ENCODE measurements at regions not wholly inside any gene's neighbourhood (a gene's known extent, or its start where the extent isn't known, plus 50 kb on each side); places are given as distances from the start of the nearest gene placed in this dataset.

DNA sequence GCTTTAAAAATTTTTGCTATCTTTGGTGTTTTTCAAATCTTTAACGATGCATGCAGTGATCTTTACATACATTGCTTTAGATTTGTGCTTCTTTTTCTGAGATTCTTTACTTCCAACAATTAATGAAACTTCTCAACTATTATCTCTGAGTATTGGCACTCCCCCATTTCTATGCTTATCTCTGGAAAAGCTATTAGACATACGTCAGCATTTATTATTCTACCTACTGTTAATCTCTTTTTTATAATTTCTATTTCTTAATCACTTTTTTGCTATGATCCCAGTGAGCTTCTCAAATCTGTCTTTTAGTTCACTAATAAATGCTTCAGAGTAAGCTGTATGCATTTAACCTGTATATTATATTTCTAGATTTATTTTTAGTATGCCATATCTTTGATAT, 264.2 kb upstream of the TFAP2D start:
- H3K9me3 Mint-ChIP-seq: peaks cover 0 to 2% (median 0%) of the 10 kb centered on the region in 7 donors
- Histone ChIP-seq H4K20me1 (ENCODE audit: insufficient read depth, low read length) (no peaks in the 10 kb centered on the region), H3K9me3 (replicated peaks in 1 of 2; ENCODE audit: control insufficient read depth in 1 of 2, insufficient read depth in 1 of 2, low read length in 2 of 2) (peaks cover 0 to 4% of the 10 kb centered on the region in 2 donors), H2AFZ (ENCODE audit: insufficient read depth, low read depth, low read length, poor library complexity, severe bottlenecking) (no peak overlapping the region), H3K9ac (ENCODE audit: insufficient read depth, low read length, poor library complexity, severe bottlenecking) (no peak overlapping the region), H3K79me2 (ENCODE audit: insufficient read depth, low read length) (no peaks in the 10 kb centered on the region), H3K27ac (ENCODE audit: low read depth in 1 of 2, low read length in 2 of 2) (no peak overlapping the region), H3K27me3 (ENCODE audit: control insufficient read depth in 2 of 2, insufficient read depth in 2 of 2, low read length in 2 of 2) (no peaks in the 10 kb centered on the region), H3K36me3 (replicated peaks in 1 of 2; ENCODE audit: control insufficient read depth in 1 of 2, insufficient read depth in 2 of 2, low read length in 2 of 2) (no peaks in the 10 kb centered on the region), H3K4me3 (replicated peaks in 1 of 3; ENCODE audit: low read depth in 2 of 3, low read length in 3 of 3) (no peak overlapping the region), H3K4me1 (ENCODE audit: control insufficient read depth in 1 of 2, insufficient read depth in 2 of 2, low read length in 2 of 2) (no peaks in the 10 kb centered on the region), H3K4me2 (replicated peaks; ENCODE audit: extremely low read depth, low read length, poor library complexity, severe bottlenecking) (no peak overlapping the region)
- no peaks in the 10 kb centered on the region for H3K4me1 Mint-ChIP-seq
- TF ChIP-seq, protein P1, sequence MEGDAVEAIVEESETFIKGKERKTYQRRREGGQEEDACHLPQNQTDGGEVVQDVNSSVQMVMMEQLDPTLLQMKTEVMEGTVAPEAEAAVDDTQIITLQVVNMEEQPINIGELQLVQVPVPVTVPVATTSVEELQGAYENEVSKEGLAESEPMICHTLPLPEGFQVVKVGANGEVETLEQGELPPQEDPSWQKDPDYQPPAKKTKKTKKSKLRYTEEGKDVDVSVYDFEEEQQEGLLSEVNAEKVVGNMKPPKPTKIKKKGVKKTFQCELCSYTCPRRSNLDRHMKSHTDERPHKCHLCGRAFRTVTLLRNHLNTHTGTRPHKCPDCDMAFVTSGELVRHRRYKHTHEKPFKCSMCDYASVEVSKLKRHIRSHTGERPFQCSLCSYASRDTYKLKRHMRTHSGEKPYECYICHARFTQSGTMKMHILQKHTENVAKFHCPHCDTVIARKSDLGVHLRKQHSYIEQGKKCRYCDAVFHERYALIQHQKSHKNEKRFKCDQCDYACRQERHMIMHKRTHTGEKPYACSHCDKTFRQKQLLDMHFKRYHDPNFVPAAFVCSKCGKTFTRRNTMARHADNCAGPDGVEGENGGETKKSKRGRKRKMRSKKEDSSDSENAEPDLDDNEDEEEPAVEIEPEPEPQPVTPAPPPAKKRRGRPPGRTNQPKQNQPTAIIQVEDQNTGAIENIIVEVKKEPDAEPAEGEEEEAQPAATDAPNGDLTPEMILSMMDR (IDR thresholded peaks at IDR 0.05): no peak
- intact Hi-C loops (cut with micrococcal nuclease): no loop called here
- WGBS (ENCODE audit: insufficient coverage): 100% methylated on average over 2 of the region's 2 CpGs
- no peak overlapping the region for H3K27ac Mint-ChIP-seq
- no peaks in the 10 kb centered on the region for H3K36me3 Mint-ChIP-seq
- no peak overlapping the region for H3K4me3 Mint-ChIP-seq
- DNase-seq: no peak
- peaks cover 0 to 2% (median 0%) of the 10 kb centered on the region in 3 donors for H3K27me3 Mint-ChIP-seq (ENCODE audit: low read depth in 3 of 3)

DNA sequence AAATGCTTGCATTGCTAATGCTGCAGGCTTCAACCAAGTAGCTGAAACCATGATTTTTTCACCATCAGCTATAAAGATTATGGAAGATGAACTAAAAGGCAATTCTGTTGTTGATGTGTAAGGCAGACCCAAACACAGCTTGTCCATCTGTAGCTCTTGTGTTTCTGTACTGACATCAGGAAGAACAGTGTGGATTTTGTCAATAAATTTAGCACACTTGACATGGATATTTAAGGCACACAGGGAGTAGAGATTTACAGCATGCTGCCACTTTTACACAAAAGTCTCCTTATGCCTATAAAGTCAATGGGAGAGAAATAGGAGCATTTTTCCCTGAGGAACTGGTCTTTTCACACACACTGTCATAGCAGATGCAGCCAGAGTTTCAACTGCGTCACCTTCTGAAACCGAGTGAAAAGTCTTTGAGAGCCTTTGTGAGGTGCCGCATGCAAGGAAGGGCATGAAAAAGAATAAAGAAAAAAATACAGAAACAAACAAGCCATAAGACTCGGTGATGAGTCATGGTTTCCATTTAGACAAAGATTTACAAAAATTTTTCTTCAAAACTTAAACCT, 261.4 kb upstream of the TFAP2D start:
- Histone ChIP-seq H3K9ac (ENCODE audit: insufficient read depth, low read length, poor library complexity, severe bottlenecking) (no peak overlapping the region), H3K36me3 (replicated peaks in 1 of 2; ENCODE audit: control insufficient read depth in 1 of 2, insufficient read depth in 2 of 2, low read length in 2 of 2) (no peaks in the 10 kb centered on the region), H3K4me3 (replicated peaks in 1 of 3; ENCODE audit: low read depth in 2 of 3, low read length in 3 of 3) (no peak overlapping the region), H3K4me1 (ENCODE audit: control insufficient read depth in 1 of 2, insufficient read depth in 2 of 2, low read length in 2 of 2) (no peaks in the 10 kb centered on the region), H3K79me2 (ENCODE audit: insufficient read depth, low read length) (no peaks in the 10 kb centered on the region), H3K27ac (ENCODE audit: low read depth in 1 of 2, low read length in 2 of 2) (no peak overlapping the region), H3K4me2 (replicated peaks; ENCODE audit: extremely low read depth, low read length, poor library complexity, severe bottlenecking) (no peak overlapping the region), H2AFZ (ENCODE audit: insufficient read depth, low read depth, low read length, poor library complexity, severe bottlenecking) (no peak overlapping the region), H4K20me1 (ENCODE audit: insufficient read depth, low read length) (no peaks in the 10 kb centered on the region), H3K27me3 (ENCODE audit: control insufficient read depth in 2 of 2, insufficient read depth in 2 of 2, low read length in 2 of 2) (no peaks in the 10 kb centered on the region), H3K9me3 (replicated peaks in 1 of 2; ENCODE audit: control insufficient read depth in 1 of 2, insufficient read depth in 1 of 2, low read length in 2 of 2) (peaks cover 0 to 4% of the 10 kb centered on the region in 2 donors)
- Mint-ChIP-seq H3K27me3 (ENCODE audit: low read depth in 3 of 3) (peaks cover 0 to 2% (median 0%) of the 10 kb centered on the region in 3 donors), H3K4me3 (no peak overlapping the region), H3K4me1 (no peaks in the 10 kb centered on the region), H3K9me3 (peaks cover 0 to 2% (median 0%) of the 10 kb centered on the region in 7 donors), H3K27ac (no peak overlapping the region), H3K36me3 (no peaks in the 10 kb centered on the region)
- intact Hi-C loops (cut with micrococcal nuclease): no loop called here
- no CpG with 5 or more reads among the region's 4 CpGs for WGBS (ENCODE audit: insufficient coverage)
- TF ChIP-seq, protein P1 (IDR thresholded peaks at IDR 0.05): no peak
- no peak for DNase-seq
